Activated CD8-positive, alpha-beta T cell treated with anti-CD3 and anti-CD28 coated beads for 36 hours (primary cell): ENCODE measurements at regions not wholly inside any gene's neighbourhood (a gene's known extent, or its start where the extent isn't known, plus 50 kb on each side); places are given as distances from the start of the nearest gene placed in this dataset.

Experiments used
- ATAC-seq: fragments of 200-7000 bp; cut with Tn5 transposase; one replicate; pipeline ENCODE4 v1.10.0; 2021; ENCODE audit warnings: mild to moderate bottlenecking, moderate library complexity
- CTCF ChIA-PET: fragments of 350-600 bp; sonication (Branson Sonifier 250); formaldehyde crosslinking; loops from one replicate; lab custom pipeline; 2021; ENCODE audit warnings: antibody characterized with exemption; lab: Charles Lee
- POLR2A ChIA-PET: fragments of 350-600 bp; sonication (Branson Sonifier 250); formaldehyde crosslinking; loops from one replicate; lab custom pipeline; 2021; ENCODE audit warnings: antibody characterized with exemption; lab: Charles Lee
- DNase-seq: peaks from one replicate; pipeline ENCODE4 v3.0.0-alpha.2; 2020
- H3K27ac Mint-ChIP-seq: one replicate; pipeline ENCODE4 v1.8.0; 2021; ENCODE audit warnings: mild to moderate bottlenecking, mixed read lengths
- H3K27me3 Mint-ChIP-seq: one replicate; pipeline ENCODE4 v1.8.0; 2021; ENCODE audit warnings: mixed read lengths
- H3K36me3 Mint-ChIP-seq: one replicate; pipeline ENCODE4 v1.8.0; 2021; ENCODE audit warnings: low read depth, mixed read lengths
- H3K4me1 Mint-ChIP-seq: one replicate; pipeline ENCODE4 v1.8.0; 2021; ENCODE audit warnings: low read depth, mixed read lengths
- H3K4me3 Mint-ChIP-seq: one replicate; pipeline ENCODE4 v1.8.0; 2021; ENCODE audit warnings: mild to moderate bottlenecking, moderate library complexity, mixed read lengths
- H3K9me3 Mint-ChIP-seq: one replicate; pipeline ENCODE4 v1.8.0; 2021; ENCODE audit warnings: mixed read lengths
- intact Hi-C: fragments of 100-400 bp; cut with micrococcal nuclease; formaldehyde crosslinking; loops from one replicate; pipeline ENCODE4 v1.10.0; 2022
- TF ChIP-seq, protein P1 (sequence below): fragments of 200-600 bp; IDR thresholded peaks from one replicate; pipeline ENCODE4 v1.8.0; 2022; ENCODE audit warnings: antibody characterized with exemption, mild to moderate bottlenecking

DNA sequence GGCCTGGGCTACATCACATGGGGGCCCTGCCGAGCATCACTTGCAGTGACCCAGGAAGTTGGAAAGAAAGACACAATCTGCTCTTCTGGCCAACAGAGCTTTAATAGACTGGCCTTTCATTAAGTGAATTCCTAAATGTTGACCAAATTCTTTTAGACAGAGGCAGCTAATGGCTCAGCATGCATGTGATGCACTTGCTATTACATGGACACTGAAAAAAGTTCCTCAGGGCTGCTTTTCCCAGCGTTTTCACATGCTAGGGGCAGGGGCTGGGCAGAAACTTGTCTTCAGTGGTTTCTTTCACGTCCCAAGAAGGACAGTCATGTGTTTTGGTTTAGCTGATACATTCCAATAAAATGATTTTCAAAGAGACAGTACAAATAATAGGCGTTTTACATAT, 651.0 kb upstream of the SLC35B3 start:
- no peak for DNase-seq
- no peak for ATAC-seq
- Mint-ChIP-seq H3K4me3 (no peak overlapping the region), H3K27me3 (peaks cover 1% of the 10 kb centered on the region), H3K4me1 (peaks cover 2% of the 10 kb centered on the region), H3K9me3 (no peaks in the 10 kb centered on the region), H3K27ac (no peak overlapping the region), H3K36me3 (no peaks in the 10 kb centered on the region)
- TF ChIP-seq, protein P1, sequence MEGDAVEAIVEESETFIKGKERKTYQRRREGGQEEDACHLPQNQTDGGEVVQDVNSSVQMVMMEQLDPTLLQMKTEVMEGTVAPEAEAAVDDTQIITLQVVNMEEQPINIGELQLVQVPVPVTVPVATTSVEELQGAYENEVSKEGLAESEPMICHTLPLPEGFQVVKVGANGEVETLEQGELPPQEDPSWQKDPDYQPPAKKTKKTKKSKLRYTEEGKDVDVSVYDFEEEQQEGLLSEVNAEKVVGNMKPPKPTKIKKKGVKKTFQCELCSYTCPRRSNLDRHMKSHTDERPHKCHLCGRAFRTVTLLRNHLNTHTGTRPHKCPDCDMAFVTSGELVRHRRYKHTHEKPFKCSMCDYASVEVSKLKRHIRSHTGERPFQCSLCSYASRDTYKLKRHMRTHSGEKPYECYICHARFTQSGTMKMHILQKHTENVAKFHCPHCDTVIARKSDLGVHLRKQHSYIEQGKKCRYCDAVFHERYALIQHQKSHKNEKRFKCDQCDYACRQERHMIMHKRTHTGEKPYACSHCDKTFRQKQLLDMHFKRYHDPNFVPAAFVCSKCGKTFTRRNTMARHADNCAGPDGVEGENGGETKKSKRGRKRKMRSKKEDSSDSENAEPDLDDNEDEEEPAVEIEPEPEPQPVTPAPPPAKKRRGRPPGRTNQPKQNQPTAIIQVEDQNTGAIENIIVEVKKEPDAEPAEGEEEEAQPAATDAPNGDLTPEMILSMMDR = no peak
- ChIA-PET CTCF (no interaction called here), POLR2A (no interaction called here)
- intact Hi-C loops = no loop called here

DNA sequence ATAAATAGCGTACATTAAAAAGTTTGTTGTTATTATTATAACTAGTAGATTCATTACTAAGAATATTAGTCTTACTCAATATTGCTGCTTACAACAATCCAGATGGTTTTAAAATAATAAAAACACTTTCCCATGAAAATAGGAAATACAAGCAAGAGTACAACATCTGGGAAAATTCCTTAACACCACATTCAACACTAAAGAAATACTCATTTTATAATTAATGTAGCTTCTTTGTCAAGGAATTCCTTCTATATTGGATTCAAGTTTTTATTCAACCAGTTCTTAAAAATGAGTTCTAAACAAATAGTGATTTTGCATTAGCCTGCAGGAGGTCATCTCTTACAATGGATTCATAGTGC, 650.3 kb upstream of the SLC35B3 start:
- peaks cover 1% of the 10 kb centered on the region for H3K27me3 Mint-ChIP-seq
- no peaks in the 10 kb centered on the region for H3K36me3 Mint-ChIP-seq
- DNase-seq = no peak
- H3K4me3 Mint-ChIP-seq = no peak overlapping the region
- peaks cover 2% of the 10 kb centered on the region for H3K4me1 Mint-ChIP-seq
- ChIA-PET POLR2A (no interaction called here), CTCF (no interaction called here)
- TF ChIP-seq, protein P1 = no peak
- H3K9me3 Mint-ChIP-seq = no peaks in the 10 kb centered on the region
- ATAC-seq = no peak
- no peak overlapping the region for H3K27ac Mint-ChIP-seq
- intact Hi-C loops = no loop called here

DNA sequence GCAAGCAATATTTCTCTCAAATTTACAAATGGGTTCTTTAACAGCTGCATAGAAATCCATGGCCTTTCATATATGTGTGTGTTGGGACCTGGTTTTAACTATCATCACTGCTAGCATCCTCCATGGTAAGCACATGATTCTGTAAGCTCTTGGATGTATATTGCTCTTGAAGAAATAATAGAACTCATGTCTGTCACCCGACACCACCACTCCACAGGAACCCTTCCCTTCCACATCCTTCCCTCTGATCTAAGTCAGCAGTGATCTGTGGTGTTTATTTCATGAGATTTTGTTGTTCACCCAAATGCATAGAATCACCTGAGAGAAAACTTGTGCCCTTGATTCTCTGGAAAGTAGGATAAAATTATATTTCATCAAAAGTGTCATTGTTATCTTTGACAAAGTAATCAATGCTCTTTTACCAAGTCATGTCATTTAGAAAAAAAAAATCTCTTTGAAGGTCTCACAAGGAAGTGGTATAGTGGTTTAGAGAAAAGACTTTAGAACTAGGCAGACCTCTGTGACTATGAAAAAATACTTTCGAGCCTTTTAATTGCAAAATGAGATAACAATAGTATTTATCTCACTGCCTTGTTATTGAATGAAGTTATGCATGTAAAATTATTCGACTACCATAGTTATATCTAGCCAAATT, 649.8 kb upstream of the SLC35B3 start:
- ATAC-seq (no peak), DNase-seq (no peak)
- POLR2A ChIA-PET = no interaction called here
- Mint-ChIP-seq H3K27ac (no peak overlapping the region), H3K4me3 (no peak overlapping the region), H3K27me3 (peaks cover 1% of the 10 kb centered on the region), H3K36me3 (no peaks in the 10 kb centered on the region), H3K4me1 (peaks cover 2% of the 10 kb centered on the region), H3K9me3 (no peaks in the 10 kb centered on the region)
- CTCF ChIA-PET = no interaction called here
- intact Hi-C loops = no loop called here
- TF ChIP-seq, protein P1 = no peak

DNA sequence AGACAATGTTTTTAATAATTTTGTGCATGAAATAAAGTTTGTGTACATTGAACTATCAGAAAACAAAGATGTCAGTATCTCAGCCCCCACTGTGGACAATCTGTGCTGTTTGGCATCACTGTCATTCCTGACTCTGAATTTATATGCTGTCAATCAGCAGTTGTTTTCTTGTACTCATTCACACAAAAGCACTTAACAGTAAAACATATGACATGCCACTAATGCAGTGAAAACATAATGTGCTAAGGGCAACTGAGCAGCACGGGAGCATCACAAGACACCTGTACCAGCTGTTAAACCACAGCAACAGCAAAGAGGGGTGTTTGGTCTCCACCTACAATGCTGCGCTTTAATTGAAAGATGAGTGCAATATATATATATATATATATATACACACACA, 647.8 kb upstream of the SLC35B3 start:
- TF ChIP-seq, protein P1 = no peak
- DNase-seq (no peak), ATAC-seq (no peak)
- H3K4me3 Mint-ChIP-seq = no peak overlapping the region
- ChIA-PET POLR2A (no interaction called here), CTCF (no interaction called here)
- peaks cover 2% of the 10 kb centered on the region for H3K4me1 Mint-ChIP-seq
- no peaks in the 10 kb centered on the region for H3K27me3 Mint-ChIP-seq
- H3K9me3 Mint-ChIP-seq = no peaks in the 10 kb centered on the region
- no peaks in the 10 kb centered on the region for H3K36me3 Mint-ChIP-seq
- H3K27ac Mint-ChIP-seq = no peak overlapping the region
- intact Hi-C loops = no loop called here

DNA sequence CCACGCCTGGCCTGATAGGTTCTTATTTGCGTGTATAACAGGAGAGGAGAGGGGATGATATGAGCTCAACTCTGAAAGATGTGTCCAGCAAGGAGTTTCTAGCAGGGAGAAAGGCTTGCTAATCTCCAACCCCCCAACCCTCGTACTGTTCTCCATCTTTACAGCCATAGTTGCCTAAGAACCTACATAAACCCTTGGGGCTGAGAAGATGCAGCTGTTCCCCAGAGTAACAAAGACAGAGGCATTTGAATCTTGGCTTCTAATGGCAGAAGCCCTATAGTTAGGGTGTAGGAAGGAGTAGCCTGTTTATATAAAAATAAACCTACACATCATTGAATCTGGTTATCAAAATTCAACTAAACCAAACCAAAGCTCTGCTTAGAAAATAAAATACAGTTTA, 631.4 kb upstream of the SLC35B3 start:
- intact Hi-C loops = no loop called here
- POLR2A ChIA-PET = no interaction called here

More for the DNA sequence above, 631.4 kb upstream of the SLC35B3 start:
- H3K4me1 Mint-ChIP-seq = no peaks in the 10 kb centered on the region
- ATAC-seq = no peak
- peaks cover 1% of the 10 kb centered on the region for H3K9me3 Mint-ChIP-seq
- TF ChIP-seq, protein P1 = no peak
- no peak for DNase-seq
- CTCF ChIA-PET = no interaction called here
- no peak overlapping the region for H3K27ac Mint-ChIP-seq
- H3K4me3 Mint-ChIP-seq = no peak overlapping the region
- peaks cover 1% of the 10 kb centered on the region for H3K27me3 Mint-ChIP-seq
- H3K36me3 Mint-ChIP-seq = no peaks in the 10 kb centered on the region
